ENCODE measurements at regions not wholly inside any gene's neighbourhood (a gene's known extent, or its start where the extent isn't known, plus 50 kb on each side); places are given as distances from the start of the nearest gene placed in this dataset.

DNA sequence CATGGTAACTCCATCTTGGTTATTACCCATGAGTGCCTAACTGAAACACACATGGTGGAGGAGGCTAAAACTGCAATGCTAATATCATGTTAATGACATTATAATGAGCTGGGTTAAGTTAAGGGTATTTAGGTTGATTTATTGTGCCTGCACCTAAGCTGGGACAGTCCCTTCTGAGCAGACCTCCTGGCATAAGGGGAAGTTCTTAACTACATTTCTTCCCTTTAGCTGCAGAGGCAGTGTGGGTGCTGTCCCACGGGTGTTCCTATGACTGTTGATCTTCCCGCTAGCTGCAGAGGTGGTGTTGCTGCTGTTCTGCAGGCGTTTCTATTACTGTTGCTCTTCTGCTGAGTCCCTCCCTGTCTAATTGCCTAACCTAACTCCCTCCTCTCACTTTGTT is 183.9 kb downstream of the LURAP1L start:
- no peaks in the 10 kb centered on the region for H3K36me3 ChIP-seq
- peaks cover 26% of the 10 kb centered on the region for H3K4me1 ChIP-seq
- DNase-seq = no peak
- no peak overlapping the region for H3K4me3 ChIP-seq
- H3K27me3 ChIP-seq = no peaks in the 10 kb centered on the region
- H3K9me3 ChIP-seq (replicated peaks) = 0 out of 2 replicates have a peak, but pooled peaks cover 10% of the 10 kb centered on the region
- H3K27ac ChIP-seq = no peak overlapping the region

- H3K27ac ChIP-seq = no peak overlapping the region
- DNase-seq = no peak
These were observed 186.5 kb downstream of the LURAP1L start for GRCh38 chr9:12961276-12961809.

GRCh38 chr9:12963537-12963936 is 188.7 kb downstream of the LURAP1L start:
- Histone ChIP-seq H3K4me3 (no peak overlapping the region), H3K27me3 (no peaks in the 10 kb centered on the region), H3K9me3 (replicated peaks) (0 out of 2 replicates have a peak, but pooled peaks cover 10% of the 10 kb centered on the region), H3K36me3 (no peaks in the 10 kb centered on the region), H3K27ac (peak overlapping the region; percentile 49), H3K4me1 (peaks cover 16% of the 10 kb centered on the region)
- peak; percentile 41 to 73 for DNase-seq

More at GRCh38 chr9:12961276-12961809, 186.5 kb downstream of the LURAP1L start:
- Histone ChIP-seq H3K9me3 (replicated peaks) (0 out of 2 replicates have a peak, but pooled peaks cover 10% of the 10 kb centered on the region), H3K4me1 (peaks cover 22% of the 10 kb centered on the region), H3K4me3 (no peak overlapping the region), H3K36me3 (no peaks in the 10 kb centered on the region), H3K27me3 (no peaks in the 10 kb centered on the region)

GRCh38 chr9:12964271-12964670 is 189.5 kb downstream of the LURAP1L start:
- Histone ChIP-seq H3K36me3 (no peaks in the 10 kb centered on the region), H3K4me3 (no peak overlapping the region), H3K4me1 (peaks cover 16% of the 10 kb centered on the region), H3K27ac (peak overlapping the region; percentile 49), H3K27me3 (no peaks in the 10 kb centered on the region), H3K9me3 (replicated peaks) (0 out of 2 replicates have a peak, but pooled peaks cover 3% of the 10 kb centered on the region)
- no peak for DNase-seq

- no peaks in the 10 kb centered on the region for H3K27me3 ChIP-seq
- DNase-seq = no peak
- H3K4me1 ChIP-seq = peaks cover 16% of the 10 kb centered on the region
- no peak overlapping the region for H3K4me3 ChIP-seq
- no peak overlapping the region for H3K27ac ChIP-seq
- H3K36me3 ChIP-seq = no peaks in the 10 kb centered on the region
- H3K9me3 ChIP-seq (replicated peaks) = 0 out of 2 replicates have a peak, but pooled peaks cover 3% of the 10 kb centered on the region
These were observed 190.5 kb downstream of the LURAP1L start for GRCh38 chr9:12965303-12965702.

DNA sequence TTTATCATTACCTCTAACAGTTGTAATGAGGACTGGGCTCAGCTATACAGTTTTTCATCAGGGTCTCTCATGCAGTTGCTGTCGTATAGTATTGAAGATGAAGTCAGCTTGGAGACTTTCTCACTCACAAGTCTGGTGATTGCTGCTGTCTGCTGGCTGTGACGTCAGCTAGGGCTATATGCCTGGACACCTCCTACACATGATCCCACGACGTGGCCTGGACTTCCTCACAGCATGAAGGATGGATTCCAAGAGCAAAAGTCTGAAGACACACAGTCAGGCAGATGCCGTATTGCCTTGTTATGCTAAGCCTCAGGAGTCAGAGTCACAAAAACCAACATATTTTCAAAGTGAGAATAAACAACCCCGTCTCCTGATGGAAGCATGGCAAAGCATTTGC is 193.3 kb downstream of the LURAP1L start:
- Histone ChIP-seq H3K9me3 (replicated peaks) (0 out of 2 replicates have a peak, but pooled peaks cover 2% of the 10 kb centered on the region), H3K4me1 (peaks cover 17% of the 10 kb centered on the region), H3K27me3 (no peaks in the 10 kb centered on the region), H3K4me3 (no peak overlapping the region), H3K36me3 (no peaks in the 10 kb centered on the region), H3K27ac (no peak overlapping the region)
- DNase-seq = no peak

DNA sequence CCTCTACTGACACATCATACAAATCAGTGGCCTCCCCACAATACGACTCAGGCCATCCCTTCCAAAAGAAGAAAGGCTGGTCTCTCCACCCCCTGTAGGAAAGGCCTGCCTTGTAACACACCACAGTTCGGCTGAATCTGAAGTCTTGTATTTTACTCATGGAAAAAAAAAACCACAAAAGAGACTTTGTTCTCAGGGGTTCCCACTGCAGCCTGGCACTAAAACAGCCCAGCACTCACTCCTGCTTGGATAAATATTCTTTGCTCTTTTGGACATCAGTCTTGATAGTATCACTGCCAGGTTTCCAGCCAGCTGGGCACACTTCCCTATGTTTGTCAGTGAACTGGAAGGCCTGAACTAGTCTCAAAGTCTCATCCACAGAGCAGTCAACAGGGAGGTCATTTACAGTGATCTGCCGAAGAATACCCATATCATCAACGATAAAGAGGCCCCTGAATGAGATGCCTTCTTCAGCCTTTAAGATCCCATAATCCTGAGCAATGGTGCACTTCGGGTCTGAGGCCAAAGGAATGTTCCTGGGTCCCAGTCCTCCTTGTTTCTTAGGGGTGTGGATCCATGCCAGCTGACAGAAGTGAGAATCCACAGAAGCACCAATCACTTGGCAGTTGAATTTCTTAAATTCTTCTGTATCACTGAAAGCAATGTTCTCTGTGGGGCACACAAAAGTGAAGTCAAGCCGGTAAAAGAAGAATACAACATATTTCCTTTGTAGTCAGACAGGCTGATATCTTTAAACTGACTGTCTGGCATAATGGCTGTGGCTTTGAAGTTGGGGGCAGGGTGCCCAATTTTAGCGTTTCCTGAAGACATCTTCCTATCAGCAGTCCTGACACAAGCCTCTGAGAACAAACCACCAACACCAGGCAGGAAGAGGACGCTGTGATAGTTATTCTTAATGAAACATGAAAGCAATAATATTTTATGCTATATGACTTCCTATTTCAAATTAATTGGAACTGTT is 198.1 kb downstream of the LURAP1L start:
- H3K27ac ChIP-seq = peak overlapping the region; percentile 26; the same call in 1 of the 2 replicates
- H3K4me1 ChIP-seq = peaks cover 13% of the 10 kb centered on the region
- no peak overlapping the region for H3K4me3 ChIP-seq
- no peaks in the 10 kb centered on the region for H3K27me3 ChIP-seq
- DNase-seq = peak in 1 of 2 experiments; percentile 36
- no peaks in the 10 kb centered on the region for H3K9me3 ChIP-seq (replicated peaks)
- H3K36me3 ChIP-seq = no peaks in the 10 kb centered on the region

GRCh38 chr9:12973710-12974109 is 198.9 kb downstream of the LURAP1L start:
- no peak for DNase-seq
- Histone ChIP-seq H3K9me3 (replicated peaks) (no peaks in the 10 kb centered on the region), H3K4me1 (peaks cover 13% of the 10 kb centered on the region), H3K27ac (peak overlapping the region; percentile 26; the same call in 1 of the 2 replicates), H3K36me3 (no peaks in the 10 kb centered on the region), H3K4me3 (no peak overlapping the region), H3K27me3 (no peaks in the 10 kb centered on the region)

- peaks cover 13% of the 10 kb centered on the region for H3K4me1 ChIP-seq
- no peak overlapping the region for H3K27ac ChIP-seq
- no peaks in the 10 kb centered on the region for H3K27me3 ChIP-seq
- no peaks in the 10 kb centered on the region for H3K9me3 ChIP-seq (replicated peaks)
- H3K36me3 ChIP-seq = no peaks in the 10 kb centered on the region
- H3K4me3 ChIP-seq = no peak overlapping the region
- DNase-seq = no peak
These were observed 199.9 kb downstream of the LURAP1L start for GRCh38 chr9:12974671-12975070.

- Histone ChIP-seq H3K36me3 (no peaks in the 10 kb centered on the region), H3K9me3 (replicated peaks) (no peaks in the 10 kb centered on the region), H3K27me3 (no peaks in the 10 kb centered on the region), H3K27ac (no peak overlapping the region), H3K4me3 (no peak overlapping the region), H3K4me1 (peaks cover 13% of the 10 kb centered on the region)
- no peak for DNase-seq
These were observed 200.7 kb downstream of the LURAP1L start for GRCh38 chr9:12975496-12975895.

DNA sequence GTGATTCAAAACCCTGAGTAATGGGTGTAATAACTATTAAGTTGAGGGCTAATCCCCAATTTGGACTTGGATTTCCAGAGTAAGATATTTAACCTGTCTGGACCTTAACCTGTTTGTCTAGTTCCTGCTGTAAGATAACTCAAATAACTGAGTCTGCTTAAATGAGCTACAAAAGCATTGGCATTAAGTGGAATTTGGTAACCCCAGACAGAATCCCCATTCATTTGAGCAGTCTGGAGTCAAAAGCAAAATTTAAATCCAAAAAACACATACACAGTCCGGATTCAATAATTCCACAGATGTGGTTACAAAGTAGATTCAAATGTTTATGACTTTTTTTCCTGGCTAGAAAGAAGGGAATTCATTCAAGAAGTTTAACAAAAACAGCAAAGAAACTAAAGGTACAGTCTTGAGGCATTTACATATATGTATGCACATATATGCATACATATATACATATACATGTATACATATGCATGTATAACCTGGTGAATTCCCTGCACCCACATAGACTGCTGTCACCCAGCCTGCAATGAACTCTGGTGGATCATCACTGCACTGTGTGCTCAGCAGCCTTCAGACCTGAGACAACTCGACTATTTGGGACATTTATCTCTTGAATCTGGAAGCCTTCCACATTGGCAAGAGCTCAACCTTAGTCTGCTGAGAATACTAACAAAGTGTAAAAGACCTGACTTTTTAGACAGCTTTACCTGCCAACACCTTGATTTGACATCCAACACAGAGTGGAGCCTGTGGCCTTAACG is 205.4 kb downstream of the LURAP1L start:
- no peak overlapping the region for H3K27ac ChIP-seq
- DNase-seq = no peak
- no peaks in the 10 kb centered on the region for H3K4me1 ChIP-seq
- H3K36me3 ChIP-seq = no peaks in the 10 kb centered on the region
- no peak overlapping the region for H3K4me3 ChIP-seq
- no peaks in the 10 kb centered on the region for H3K27me3 ChIP-seq
- 0 out of 2 replicates have a peak, but pooled peaks cover 3% of the 10 kb centered on the region for H3K9me3 ChIP-seq (replicated peaks)

GRCh38 chr9:12988258-12988657 is 213.4 kb downstream of the LURAP1L start:
- Histone ChIP-seq H3K4me3 (no peak overlapping the region), H3K36me3 (no peaks in the 10 kb centered on the region), H3K27ac (no peak overlapping the region), H3K27me3 (no peaks in the 10 kb centered on the region), H3K4me1 (no peaks in the 10 kb centered on the region), H3K9me3 (replicated peaks) (no peaks in the 10 kb centered on the region)
- DNase-seq = no peak

- Histone ChIP-seq H3K27me3 (no peaks in the 10 kb centered on the region), H3K27ac (no peak overlapping the region), H3K36me3 (no peaks in the 10 kb centered on the region), H3K9me3 (replicated peaks) (no peaks in the 10 kb centered on the region), H3K4me3 (no peak overlapping the region), H3K4me1 (no peaks in the 10 kb centered on the region)
- DNase-seq = no peak
These were observed 214.8 kb downstream of the LURAP1L start for GRCh38 chr9:12989669-12990068.

DNA sequence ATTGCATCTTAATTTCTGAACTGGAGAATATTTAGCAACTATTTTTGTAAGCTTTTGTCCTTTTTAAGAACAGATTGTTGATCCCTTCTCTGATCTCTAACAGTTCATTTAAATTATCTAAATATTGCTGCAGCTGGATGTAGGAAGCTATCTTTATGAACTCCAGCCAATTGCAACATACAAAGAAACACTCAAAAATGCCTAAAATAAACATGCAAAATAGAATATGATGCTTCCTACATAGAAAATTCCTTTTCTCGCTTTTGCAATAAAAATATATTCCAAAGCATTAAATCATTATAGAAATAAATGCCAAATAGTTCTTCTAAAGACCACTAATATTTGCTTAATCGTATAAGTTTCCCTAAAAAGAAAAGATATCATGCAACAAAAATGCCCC is 218.6 kb downstream of the LURAP1L start:
- no peak for DNase-seq
- H3K9me3 ChIP-seq (replicated peaks) = no peaks in the 10 kb centered on the region
- H3K4me1 ChIP-seq = no peaks in the 10 kb centered on the region
- no peaks in the 10 kb centered on the region for H3K36me3 ChIP-seq
- no peaks in the 10 kb centered on the region for H3K27me3 ChIP-seq
- H3K27ac ChIP-seq = no peak overlapping the region
- H3K4me3 ChIP-seq = no peak overlapping the region

DNA sequence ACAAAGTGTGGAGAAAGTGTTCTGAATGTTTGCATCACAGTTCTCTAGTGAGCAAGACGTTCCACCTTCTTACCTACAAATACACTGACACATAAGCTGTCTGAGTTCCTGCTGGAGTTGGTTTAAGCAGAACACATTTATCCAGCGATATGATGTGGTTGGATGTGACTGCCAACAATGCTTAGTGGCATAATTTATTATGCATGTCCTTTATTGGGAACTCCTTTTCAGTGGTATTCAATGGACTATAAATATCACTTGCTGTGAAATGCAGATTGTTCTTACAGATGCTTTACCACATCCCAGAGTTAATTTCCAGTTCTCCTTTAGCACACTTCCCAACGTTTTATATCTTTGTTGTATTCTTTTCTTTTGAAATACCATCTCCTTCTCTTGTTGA is 222.2 kb downstream of the LURAP1L start:
- DNase-seq = no peak
- no peaks in the 10 kb centered on the region for H3K36me3 ChIP-seq
- no peaks in the 10 kb centered on the region for H3K27me3 ChIP-seq
- H3K27ac ChIP-seq = no peak overlapping the region
- no peaks in the 10 kb centered on the region for H3K4me1 ChIP-seq
- no peaks in the 10 kb centered on the region for H3K9me3 ChIP-seq (replicated peaks)
- no peak overlapping the region for H3K4me3 ChIP-seq
